Activated naive CD8-positive, alpha-beta T cell treated with anti-CD3 and anti-CD28 coated beads, Interleukin-2, amount 50 U/mL, for 24 hours (primary cell): ENCODE measurements at regions not wholly inside any gene's neighbourhood (a gene's known extent, or its start where the extent isn't known, plus 50 kb on each side); places are given as distances from the start of the nearest gene placed in this dataset.

ENCODE experiments used
- ATAC-seq: fragments of 150-1000 bp; cut with Tn5 transposase; one replicate; pipeline ENCODE4 v1.10.0; 2021
- DNase-seq: peaks from one replicate; pipeline ENCODE4 v3.0.0; 2021
- H3K27ac Mint-ChIP-seq: one replicate; pipeline ENCODE4 v1.8.0; 2021; ENCODE audit warnings: mild to moderate bottlenecking, mixed read lengths
- H3K27me3 Mint-ChIP-seq: one replicate; pipeline ENCODE4 v1.8.0; 2021; ENCODE audit warnings: mixed read lengths
- H3K36me3 Mint-ChIP-seq: one replicate; pipeline ENCODE4 v1.8.0; 2021; ENCODE audit warnings: low read depth, mixed read lengths
- H3K4me1 Mint-ChIP-seq: one replicate; pipeline ENCODE4 v1.8.0; 2021; ENCODE audit warnings: mixed read lengths
- H3K4me3 Mint-ChIP-seq: one replicate; pipeline ENCODE4 v1.8.0; 2021; ENCODE audit warnings: mild to moderate bottlenecking, moderate library complexity, mixed read lengths
- H3K9me3 Mint-ChIP-seq: one replicate; pipeline ENCODE4 v1.8.0; 2021; ENCODE audit warnings: mixed read lengths

- H3K27ac Mint-ChIP-seq, result no peak overlapping the region
- H3K36me3 Mint-ChIP-seq, result no peaks in the 10 kb centered on the region
- H3K27me3 Mint-ChIP-seq, result no peaks in the 10 kb centered on the region
- DNase-seq (no peak), ATAC-seq (no peak)
- H3K4me3 Mint-ChIP-seq, result no peak overlapping the region
- H3K4me1 Mint-ChIP-seq, result no peaks in the 10 kb centered on the region
- H3K9me3 Mint-ChIP-seq, result peaks cover 4% of the 10 kb centered on the region
Measured at GRCh38 chr9:28332648-28333047, 759.4 kb upstream of the C9orf72 start.

- no peaks in the 10 kb centered on the region for H3K4me1 Mint-ChIP-seq
- no peaks in the 10 kb centered on the region for H3K36me3 Mint-ChIP-seq
- DNase-seq (no peak), ATAC-seq (no peak)
- no peak overlapping the region for H3K27ac Mint-ChIP-seq
- H3K27me3 Mint-ChIP-seq, result no peaks in the 10 kb centered on the region
- no peak overlapping the region for H3K4me3 Mint-ChIP-seq
- peaks cover 5% of the 10 kb centered on the region for H3K9me3 Mint-ChIP-seq
Measured at GRCh38 chr9:28341913-28342312, 768.6 kb upstream of the C9orf72 start.

- ATAC-seq (no peak), DNase-seq (no peak)
- Mint-ChIP-seq H3K9me3 (peaks cover 5% of the 10 kb centered on the region), H3K27ac (no peak overlapping the region), H3K36me3 (no peaks in the 10 kb centered on the region), H3K27me3 (no peaks in the 10 kb centered on the region), H3K4me3 (no peak overlapping the region), H3K4me1 (no peaks in the 10 kb centered on the region)
Measured at GRCh38 chr9:28342815-28343338, 769.6 kb upstream of the C9orf72 start.

- DNase-seq (no peak), ATAC-seq (no peak)
- H3K27ac Mint-ChIP-seq, result no peak overlapping the region
- no peaks in the 10 kb centered on the region for H3K4me1 Mint-ChIP-seq
- no peaks in the 10 kb centered on the region for H3K36me3 Mint-ChIP-seq
- H3K4me3 Mint-ChIP-seq, result no peak overlapping the region
- no peaks in the 10 kb centered on the region for H3K9me3 Mint-ChIP-seq
- no peaks in the 10 kb centered on the region for H3K27me3 Mint-ChIP-seq
Measured at GRCh38 chr9:28363151-28363562, 789.9 kb upstream of the C9orf72 start.

- Mint-ChIP-seq H3K27me3 (no peaks in the 10 kb centered on the region), H3K36me3 (no peaks in the 10 kb centered on the region), H3K27ac (no peak overlapping the region), H3K4me3 (no peak overlapping the region), H3K9me3 (no peaks in the 10 kb centered on the region), H3K4me1 (no peaks in the 10 kb centered on the region)
- no peak for DNase-seq
- no peak for ATAC-seq
Measured at GRCh38 chr9:28365020-28365640, 791.8 kb upstream of the C9orf72 start.

GRCh38 chr9:28365728-28366127, 792.4 kb upstream of the C9orf72 start:
- Mint-ChIP-seq H3K9me3 (no peaks in the 10 kb centered on the region), H3K27me3 (no peaks in the 10 kb centered on the region), H3K4me1 (no peaks in the 10 kb centered on the region), H3K27ac (no peak overlapping the region), H3K36me3 (no peaks in the 10 kb centered on the region), H3K4me3 (no peak overlapping the region)
- no peak for DNase-seq
- ATAC-seq, result no peak

GRCh38 chr9:28378231-28378630, 805.0 kb upstream of the C9orf72 start:
- no peak overlapping the region for H3K27ac Mint-ChIP-seq
- H3K9me3 Mint-ChIP-seq, result peaks cover 5% of the 10 kb centered on the region
- ATAC-seq (no peak), DNase-seq (no peak)
- no peaks in the 10 kb centered on the region for H3K36me3 Mint-ChIP-seq
- no peaks in the 10 kb centered on the region for H3K27me3 Mint-ChIP-seq
- H3K4me3 Mint-ChIP-seq, result no peak overlapping the region
- H3K4me1 Mint-ChIP-seq, result no peaks in the 10 kb centered on the region

- DNase-seq (no peak), ATAC-seq (no peak)
- H3K27ac Mint-ChIP-seq, result no peak overlapping the region
- no peaks in the 10 kb centered on the region for H3K27me3 Mint-ChIP-seq
- no peaks in the 10 kb centered on the region for H3K36me3 Mint-ChIP-seq
- H3K4me1 Mint-ChIP-seq, result no peaks in the 10 kb centered on the region
- H3K4me3 Mint-ChIP-seq, result no peak overlapping the region
- peaks cover 5% of the 10 kb centered on the region for H3K9me3 Mint-ChIP-seq
Measured at GRCh38 chr9:28379082-28379481, 805.8 kb upstream of the C9orf72 start.

- ATAC-seq, result no peak
- H3K4me3 Mint-ChIP-seq, result no peak overlapping the region
- H3K9me3 Mint-ChIP-seq, result peaks cover 15% of the 10 kb centered on the region
- H3K4me1 Mint-ChIP-seq, result no peaks in the 10 kb centered on the region
- DNase-seq, result no peak
- H3K27me3 Mint-ChIP-seq, result no peaks in the 10 kb centered on the region
- no peaks in the 10 kb centered on the region for H3K36me3 Mint-ChIP-seq
- no peak overlapping the region for H3K27ac Mint-ChIP-seq
Measured at GRCh38 chr9:28389411-28389810, 816.1 kb upstream of the C9orf72 start.

- Mint-ChIP-seq H3K4me1 (no peaks in the 10 kb centered on the region), H3K9me3 (peaks cover 4% of the 10 kb centered on the region), H3K36me3 (no peaks in the 10 kb centered on the region), H3K27ac (no peak overlapping the region), H3K4me3 (no peak overlapping the region), H3K27me3 (no peaks in the 10 kb centered on the region)
- no peak for DNase-seq
- ATAC-seq, result no peak
Measured at GRCh38 chr9:28394774-28395173, 821.5 kb upstream of the C9orf72 start.

GRCh38 chr9:28396058-28396457, 822.8 kb upstream of the C9orf72 start:
- ATAC-seq (no peak), DNase-seq (no peak)
- peaks cover 4% of the 10 kb centered on the region for H3K9me3 Mint-ChIP-seq
- H3K27ac Mint-ChIP-seq, result no peak overlapping the region
- no peak overlapping the region for H3K4me3 Mint-ChIP-seq
- no peaks in the 10 kb centered on the region for H3K36me3 Mint-ChIP-seq
- no peaks in the 10 kb centered on the region for H3K27me3 Mint-ChIP-seq
- H3K4me1 Mint-ChIP-seq, result no peaks in the 10 kb centered on the region

- Mint-ChIP-seq H3K36me3 (no peaks in the 10 kb centered on the region), H3K4me3 (no peak overlapping the region), H3K4me1 (no peaks in the 10 kb centered on the region), H3K9me3 (no peaks in the 10 kb centered on the region), H3K27me3 (no peaks in the 10 kb centered on the region), H3K27ac (no peak overlapping the region)
- ATAC-seq, result no peak
- no peak for DNase-seq
Measured at GRCh38 chr9:28407351-28407750, 834.1 kb upstream of the C9orf72 start.

GRCh38 chr9:28409919-28410318, 836.6 kb upstream of the C9orf72 start:
- no peak for ATAC-seq
- Mint-ChIP-seq H3K9me3 (no peaks in the 10 kb centered on the region), H3K4me3 (no peak overlapping the region), H3K27me3 (no peaks in the 10 kb centered on the region), H3K36me3 (no peaks in the 10 kb centered on the region), H3K27ac (no peak overlapping the region), H3K4me1 (no peaks in the 10 kb centered on the region)
- DNase-seq, result no peak

- H3K4me1 Mint-ChIP-seq, result no peaks in the 10 kb centered on the region
- DNase-seq (no peak), ATAC-seq (no peak)
- no peaks in the 10 kb centered on the region for H3K9me3 Mint-ChIP-seq
- H3K27me3 Mint-ChIP-seq, result no peaks in the 10 kb centered on the region
- H3K27ac Mint-ChIP-seq, result no peak overlapping the region
- H3K36me3 Mint-ChIP-seq, result no peaks in the 10 kb centered on the region
- H3K4me3 Mint-ChIP-seq, result no peak overlapping the region
Measured at GRCh38 chr9:28410411-28410810, 837.1 kb upstream of the C9orf72 start.

GRCh38 chr9:28413471-28413870, 840.2 kb upstream of the C9orf72 start:
- no peaks in the 10 kb centered on the region for H3K4me1 Mint-ChIP-seq
- DNase-seq, result no peak
- no peak overlapping the region for H3K4me3 Mint-ChIP-seq
- ATAC-seq, result no peak
- no peaks in the 10 kb centered on the region for H3K9me3 Mint-ChIP-seq
- no peaks in the 10 kb centered on the region for H3K36me3 Mint-ChIP-seq
- no peak overlapping the region for H3K27ac Mint-ChIP-seq
- no peaks in the 10 kb centered on the region for H3K27me3 Mint-ChIP-seq

- ATAC-seq, result no peak
- Mint-ChIP-seq H3K4me1 (no peaks in the 10 kb centered on the region), H3K27ac (no peak overlapping the region), H3K36me3 (no peaks in the 10 kb centered on the region), H3K27me3 (no peaks in the 10 kb centered on the region), H3K9me3 (no peaks in the 10 kb centered on the region), H3K4me3 (no peak overlapping the region)
- no peak for DNase-seq
Measured at GRCh38 chr9:28423255-28423654, 850.0 kb upstream of the C9orf72 start.
